IPS-20b (cell line): ENCODE measurements at regions not wholly inside any gene's neighbourhood (a gene's known extent, or its start where the extent isn't known, plus 50 kb on each side); places are given as distances from the start of the nearest gene placed in this dataset.

Source experiments
- H3K27ac ChIP-seq: one replicate; pipeline ENCODE4 v1.5.1; 2013; ENCODE audit warnings: low read length
- H3K27me3 ChIP-seq: 2 replicates; pipeline ENCODE4 v1.6.1; 2013; ENCODE audit warnings: mild to moderate bottlenecking, low read length, inconsistent platforms; ENCODE audit not compliant: insufficient read depth
- H3K36me3 ChIP-seq: 2 replicates; pipeline ENCODE4 v1.6.1; 2013; ENCODE audit warnings: low read depth, mild to moderate bottlenecking, inconsistent platforms, low read length, moderate library complexity; ENCODE audit not compliant: insufficient read depth
- H3K4me1 ChIP-seq: 2 replicates; pipeline ENCODE4 v1.6.1; 2013; ENCODE audit warnings: mild to moderate bottlenecking, control low read depth, inconsistent platforms, low read length, moderate library complexity; ENCODE audit not compliant: insufficient read depth
- H3K4me3 ChIP-seq: 2 replicates; pipeline ENCODE4 v1.5.1; 2013; ENCODE audit warnings: mild to moderate bottlenecking, low read length, inconsistent platforms
- H3K9ac ChIP-seq: 2 replicates; pipeline ENCODE4 v1.6.1; 2013; ENCODE audit warnings: low read depth, mild to moderate bottlenecking, inconsistent platforms, low read length, moderate library complexity
- H3K9me3 ChIP-seq: 2 replicates; pipeline ENCODE4 v1.6.1; 2013; ENCODE audit warnings: mild to moderate bottlenecking, low read depth, low read length, inconsistent platforms; ENCODE audit not compliant: insufficient read depth

DNA sequence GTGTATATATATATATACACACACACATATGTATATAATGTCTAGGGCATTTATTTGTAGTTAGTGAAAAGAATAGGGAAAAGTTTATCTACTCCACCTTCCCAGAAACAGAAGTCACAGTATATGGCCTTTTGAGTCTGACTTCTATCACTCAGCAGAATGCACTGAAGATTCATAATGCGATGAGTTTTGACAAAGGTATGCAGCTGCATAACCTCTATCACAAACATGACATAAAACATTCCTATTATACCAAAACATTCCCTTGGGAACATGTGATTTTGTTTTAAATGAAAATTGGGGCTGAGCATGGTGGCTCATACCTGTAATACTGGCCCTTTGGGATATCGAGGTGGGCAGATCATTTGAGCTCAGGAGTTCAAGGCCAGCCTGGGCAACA, 137.3 kb upstream of the EEPD1 start:
- H3K4me1 ChIP-seq, result peaks cover 7% of the 10 kb centered on the region
- H3K27me3 ChIP-seq, result peaks cover 6% of the 10 kb centered on the region
- H3K36me3 ChIP-seq, result no peaks in the 10 kb centered on the region
- H3K9me3 ChIP-seq, result no peaks in the 10 kb centered on the region
- H3K27ac ChIP-seq, result no peak overlapping the region
- H3K9ac ChIP-seq, result no peak overlapping the region
- H3K4me3 ChIP-seq, result no peak overlapping the region

DNA sequence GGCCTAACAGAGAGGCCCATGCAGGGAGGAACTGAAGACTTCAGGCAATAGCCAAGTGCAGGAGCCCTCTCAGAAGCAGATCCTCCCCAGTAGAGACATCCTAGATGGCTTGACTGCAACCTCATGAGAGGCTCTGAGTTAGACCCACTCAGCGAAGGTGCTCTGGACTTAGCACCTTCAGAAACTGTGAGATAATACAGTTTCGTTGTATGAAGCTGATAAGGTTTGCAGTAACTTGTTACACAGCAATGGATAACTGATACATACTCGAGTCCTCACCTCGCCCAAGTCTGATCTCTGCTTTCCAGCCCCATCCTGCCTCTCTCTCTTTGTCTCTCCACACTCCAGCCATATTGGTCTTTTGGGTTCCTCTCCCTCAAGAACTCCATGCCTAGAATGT, 136.4 kb upstream of the EEPD1 start:
- no peak overlapping the region for H3K4me3 ChIP-seq
- no peaks in the 10 kb centered on the region for H3K27me3 ChIP-seq
- no peaks in the 10 kb centered on the region; the same call in 1 of the 2 replicates for H3K4me1 ChIP-seq
- no peak overlapping the region for H3K27ac ChIP-seq
- no peak overlapping the region for H3K9ac ChIP-seq
- no peaks in the 10 kb centered on the region for H3K36me3 ChIP-seq
- H3K9me3 ChIP-seq, result no peaks in the 10 kb centered on the region

DNA sequence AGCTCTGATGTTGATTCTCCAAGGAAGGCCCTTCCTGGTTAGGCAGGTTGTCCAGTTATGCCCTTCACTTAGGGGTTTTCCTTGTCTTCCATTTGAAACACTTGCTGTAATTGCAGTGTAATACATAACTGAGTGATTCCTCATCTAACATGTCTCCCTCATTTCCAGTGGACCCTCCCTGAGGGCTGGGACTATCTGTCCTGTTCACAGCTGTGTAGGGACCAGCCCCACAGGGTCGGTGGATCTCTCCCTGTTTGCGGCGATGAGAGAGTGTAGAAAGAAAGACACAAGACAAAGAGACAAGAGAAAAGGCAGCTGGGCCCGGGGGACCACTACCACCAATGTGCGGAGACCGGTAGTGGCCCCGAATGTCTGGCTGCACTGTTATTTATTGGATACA, 135.9 kb upstream of the EEPD1 start:
- no peak overlapping the region for H3K4me3 ChIP-seq
- H3K9me3 ChIP-seq, result no peaks in the 10 kb centered on the region

DNA sequence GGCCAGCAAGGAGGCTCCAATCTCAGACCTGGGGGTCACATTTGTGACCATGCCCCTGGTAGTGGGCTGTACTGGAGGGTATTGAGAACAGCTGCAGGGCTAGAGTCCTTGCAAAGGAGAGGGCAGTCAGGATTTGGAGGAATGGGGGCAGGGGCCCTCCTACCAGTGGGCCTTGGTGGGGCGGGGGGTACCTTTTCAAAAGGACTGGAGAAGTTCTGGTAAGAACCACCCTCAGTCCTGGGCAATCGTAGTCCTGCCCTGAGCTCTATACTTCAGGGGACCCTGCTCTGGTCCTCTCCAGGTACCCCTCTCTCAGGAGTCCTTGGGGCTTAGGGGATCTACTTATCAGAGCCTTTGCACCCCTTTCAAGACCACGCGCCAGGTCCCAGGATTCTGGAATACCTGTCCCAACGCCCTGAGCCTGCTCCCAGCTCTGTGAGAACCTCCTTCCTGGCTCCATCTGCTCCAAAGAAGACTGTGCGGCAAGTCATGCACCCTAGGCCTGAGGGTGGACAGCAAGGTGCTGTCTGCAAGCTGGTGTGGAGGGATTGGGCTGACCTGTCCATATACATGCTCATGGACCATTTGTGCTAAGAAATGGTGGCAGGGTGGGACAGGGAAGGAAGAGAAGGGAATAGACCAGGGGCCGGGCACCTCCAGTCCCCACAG, 134.1 kb upstream of the EEPD1 start:
- Histone ChIP-seq H3K9me3 (no peaks in the 10 kb centered on the region), H3K4me1 (no peaks in the 10 kb centered on the region), H3K27me3 (no peaks in the 10 kb centered on the region), H3K27ac (no peak overlapping the region), H3K4me3 (no peak overlapping the region), H3K36me3 (no peaks in the 10 kb centered on the region), H3K9ac (no peak overlapping the region)

More for the DNA sequence above, 135.9 kb upstream of the EEPD1 start:
- H3K9ac ChIP-seq, result no peak overlapping the region
- no peaks in the 10 kb centered on the region for H3K36me3 ChIP-seq
- H3K27me3 ChIP-seq, result no peaks in the 10 kb centered on the region
- H3K4me1 ChIP-seq, result no peaks in the 10 kb centered on the region
- no peak overlapping the region for H3K27ac ChIP-seq

DNA sequence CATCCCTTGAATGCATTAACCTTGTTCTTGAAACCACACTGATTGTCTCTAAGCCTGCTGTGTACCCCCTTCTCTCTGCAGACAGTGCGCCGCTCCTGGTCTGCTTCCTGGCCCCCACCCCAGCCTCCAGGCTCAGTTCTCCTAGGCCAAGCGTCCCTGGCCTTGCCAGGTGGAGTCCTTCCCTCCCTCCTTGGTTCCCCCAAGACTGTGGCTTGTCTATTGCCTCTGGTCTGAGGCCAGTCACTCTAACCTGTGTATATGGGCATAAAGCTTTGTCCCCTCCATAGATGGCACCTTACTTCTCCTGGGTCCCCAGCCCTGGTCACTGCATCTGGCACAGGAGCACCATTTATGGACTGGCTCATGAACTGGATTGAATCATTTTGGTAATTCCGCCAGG, 133.5 kb upstream of the EEPD1 start:
- Histone ChIP-seq H3K27me3 (no peaks in the 10 kb centered on the region), H3K4me1 (no peaks in the 10 kb centered on the region), H3K36me3 (no peaks in the 10 kb centered on the region)

DNA sequence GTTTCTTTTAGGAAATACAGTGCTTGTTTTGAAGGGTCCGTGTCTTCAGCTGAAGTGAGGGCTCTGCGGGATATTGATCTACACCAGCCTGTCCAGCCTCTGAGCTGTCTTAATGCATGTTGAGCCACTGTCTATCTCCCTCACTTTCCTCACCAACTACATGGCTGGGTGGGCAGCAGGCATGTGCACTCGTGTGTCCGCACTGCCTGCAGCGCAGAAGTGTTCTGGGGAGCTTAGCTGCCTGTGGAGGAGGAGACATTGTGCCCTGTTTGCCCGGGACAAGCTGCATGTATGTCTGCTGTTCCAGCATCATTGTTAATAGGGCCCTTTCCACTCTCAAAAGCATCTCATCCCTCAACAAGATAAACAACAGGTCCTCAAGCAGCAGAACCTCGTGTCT, 133.1 kb upstream of the EEPD1 start:
- H3K9me3 ChIP-seq, result no peaks in the 10 kb centered on the region
- no peaks in the 10 kb centered on the region for H3K4me1 ChIP-seq
- no peak overlapping the region for H3K27ac ChIP-seq
- no peaks in the 10 kb centered on the region for H3K27me3 ChIP-seq
- no peak overlapping the region for H3K9ac ChIP-seq
- no peak overlapping the region for H3K4me3 ChIP-seq
- H3K36me3 ChIP-seq, result no peaks in the 10 kb centered on the region

More for the DNA sequence above, 133.5 kb upstream of the EEPD1 start:
- no peak overlapping the region for H3K27ac ChIP-seq
- no peak overlapping the region for H3K4me3 ChIP-seq
- no peaks in the 10 kb centered on the region for H3K9me3 ChIP-seq
- no peak overlapping the region for H3K9ac ChIP-seq

DNA sequence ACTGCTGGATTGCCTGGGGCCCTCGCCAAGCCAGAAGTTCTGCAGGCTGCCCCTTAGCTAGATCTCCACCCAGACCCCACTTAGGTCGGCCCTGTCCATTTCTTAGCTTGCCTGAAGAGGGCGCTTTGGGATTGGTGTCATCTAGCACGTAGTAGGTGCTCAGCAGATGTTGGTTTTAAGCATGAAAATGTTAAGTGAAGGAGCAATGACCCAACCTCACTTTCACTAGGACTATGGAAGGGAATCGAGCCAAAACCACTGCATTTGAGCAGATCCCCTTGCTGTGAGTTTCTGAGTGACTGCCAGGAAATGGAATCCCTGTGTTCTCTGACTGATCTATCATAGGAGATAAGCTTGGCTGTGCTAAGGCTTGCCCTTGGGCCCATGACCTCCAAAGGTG, 131.7 kb upstream of the EEPD1 start:
- no peak overlapping the region for H3K27ac ChIP-seq
- H3K27me3 ChIP-seq, result no peaks in the 10 kb centered on the region
- no peaks in the 10 kb centered on the region for H3K9me3 ChIP-seq
- no peaks in the 10 kb centered on the region for H3K36me3 ChIP-seq
- H3K9ac ChIP-seq, result no peak overlapping the region
- no peaks in the 10 kb centered on the region for H3K4me1 ChIP-seq
- H3K4me3 ChIP-seq, result no peak overlapping the region

DNA sequence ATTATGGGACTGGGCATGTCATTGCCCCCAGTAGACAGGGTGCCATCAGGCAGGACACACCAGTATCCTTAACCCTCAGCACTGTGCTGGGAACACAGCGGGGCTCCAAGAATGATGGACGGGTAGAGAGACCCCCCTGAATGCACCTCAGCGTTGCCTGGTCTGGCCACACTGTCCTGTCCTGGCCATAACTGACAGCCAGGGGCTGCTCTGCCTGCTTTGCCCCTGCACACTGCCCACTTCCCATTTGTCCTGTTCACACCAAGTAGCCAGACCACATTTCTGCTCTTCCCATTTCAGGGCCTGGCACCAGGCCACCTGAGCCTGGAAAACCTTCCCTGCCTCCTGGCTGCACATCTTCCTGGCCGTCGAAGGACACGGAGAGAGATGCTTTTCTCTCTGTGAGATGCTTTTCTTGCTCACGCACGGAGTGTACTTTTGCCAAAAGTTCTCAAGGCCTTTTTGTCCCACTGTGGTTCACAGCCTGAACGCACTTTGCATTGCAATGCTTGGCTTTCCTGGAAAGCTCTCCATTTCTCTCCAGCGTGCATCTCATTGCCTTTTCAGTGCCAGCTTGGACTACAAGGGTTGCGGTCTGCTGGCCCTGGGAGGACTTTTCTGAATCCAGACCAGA, 131.0 kb upstream of the EEPD1 start:
- no peak overlapping the region for H3K9ac ChIP-seq
- no peaks in the 10 kb centered on the region for H3K9me3 ChIP-seq
- H3K27ac ChIP-seq, result no peak overlapping the region
- H3K4me1 ChIP-seq, result no peaks in the 10 kb centered on the region
- no peaks in the 10 kb centered on the region for H3K27me3 ChIP-seq
- H3K4me3 ChIP-seq, result no peak overlapping the region
- no peaks in the 10 kb centered on the region for H3K36me3 ChIP-seq

DNA sequence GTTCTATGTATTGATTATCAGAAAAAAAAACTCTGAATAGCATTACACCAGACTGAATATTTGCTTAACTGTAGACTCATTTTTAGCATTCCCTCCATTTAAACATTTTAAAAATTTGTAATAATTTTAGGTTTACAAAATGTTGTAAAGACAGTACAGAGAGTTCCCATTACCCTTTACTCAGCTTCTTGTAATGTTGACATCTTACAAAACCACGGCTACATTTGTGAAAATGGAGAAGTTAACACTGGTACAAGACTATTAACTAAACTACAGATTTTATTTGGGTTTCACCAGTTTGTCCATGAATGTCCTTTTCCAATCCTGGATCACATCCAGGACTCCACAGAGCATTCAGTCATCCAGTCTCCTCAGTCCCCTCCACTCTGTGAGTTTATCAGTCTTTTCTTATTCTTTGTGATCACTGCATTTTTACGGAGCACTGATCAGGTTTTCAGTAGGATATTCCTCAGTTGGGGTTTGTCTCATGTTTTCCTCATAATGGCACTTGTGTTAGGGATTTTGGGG, 130.0 kb upstream of the EEPD1 start:
- Histone ChIP-seq H3K27me3 (no peaks in the 10 kb centered on the region), H3K9ac (no peak overlapping the region), H3K9me3 (no peaks in the 10 kb centered on the region), H3K4me3 (no peak overlapping the region), H3K27ac (no peak overlapping the region), H3K36me3 (no peaks in the 10 kb centered on the region), H3K4me1 (no peaks in the 10 kb centered on the region)

DNA sequence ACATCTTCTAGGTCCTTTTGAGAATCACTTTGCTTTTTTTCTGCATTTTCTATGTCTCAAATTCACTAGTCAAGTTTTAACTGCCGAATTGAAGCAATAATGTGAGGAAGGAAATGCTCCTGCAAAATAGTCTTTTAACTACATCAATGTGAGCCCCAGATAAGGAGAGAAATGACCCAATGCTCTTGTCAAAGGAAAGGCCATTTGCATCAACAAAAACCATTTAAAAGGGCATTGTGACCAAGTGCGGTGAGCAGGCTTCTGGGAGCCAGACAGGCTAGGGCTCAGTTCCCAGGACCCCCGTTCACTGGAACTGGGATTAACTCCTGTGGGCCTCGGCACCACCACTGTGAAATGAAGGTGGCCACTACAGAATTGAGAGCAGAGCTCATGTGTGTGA, 127.9 kb upstream of the EEPD1 start:
- H3K27me3 ChIP-seq, result no peaks in the 10 kb centered on the region
- H3K36me3 ChIP-seq, result no peaks in the 10 kb centered on the region
- no peak overlapping the region for H3K4me3 ChIP-seq
- H3K27ac ChIP-seq, result no peak overlapping the region
- H3K9ac ChIP-seq, result no peak overlapping the region
- H3K4me1 ChIP-seq, result no peaks in the 10 kb centered on the region
- H3K9me3 ChIP-seq, result no peaks in the 10 kb centered on the region

DNA sequence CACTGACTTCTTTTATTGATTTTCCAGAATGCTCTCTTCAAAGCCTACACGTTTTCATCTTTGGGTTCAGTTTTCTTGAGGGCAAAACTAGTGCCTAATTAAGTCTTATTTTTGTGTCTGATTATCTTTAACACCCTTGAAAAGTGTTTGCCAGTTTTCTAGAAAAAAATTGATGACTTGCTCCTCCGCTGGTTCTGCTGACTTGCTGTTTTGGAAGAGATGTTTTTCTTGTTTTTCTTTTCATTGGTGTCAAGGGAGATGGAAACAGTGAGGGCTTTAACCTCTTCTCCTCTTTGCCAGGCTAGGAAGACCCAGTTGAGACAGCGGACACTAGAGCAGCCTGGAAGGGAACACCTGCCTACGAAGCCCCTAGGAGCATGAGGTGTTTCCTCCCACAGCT, 123.7 kb upstream of the EEPD1 start:
- Histone ChIP-seq H3K9me3 (no peaks in the 10 kb centered on the region), H3K9ac (no peak overlapping the region), H3K27ac (no peak overlapping the region), H3K4me1 (no peaks in the 10 kb centered on the region), H3K36me3 (no peaks in the 10 kb centered on the region), H3K27me3 (no peaks in the 10 kb centered on the region), H3K4me3 (no peak overlapping the region)

DNA sequence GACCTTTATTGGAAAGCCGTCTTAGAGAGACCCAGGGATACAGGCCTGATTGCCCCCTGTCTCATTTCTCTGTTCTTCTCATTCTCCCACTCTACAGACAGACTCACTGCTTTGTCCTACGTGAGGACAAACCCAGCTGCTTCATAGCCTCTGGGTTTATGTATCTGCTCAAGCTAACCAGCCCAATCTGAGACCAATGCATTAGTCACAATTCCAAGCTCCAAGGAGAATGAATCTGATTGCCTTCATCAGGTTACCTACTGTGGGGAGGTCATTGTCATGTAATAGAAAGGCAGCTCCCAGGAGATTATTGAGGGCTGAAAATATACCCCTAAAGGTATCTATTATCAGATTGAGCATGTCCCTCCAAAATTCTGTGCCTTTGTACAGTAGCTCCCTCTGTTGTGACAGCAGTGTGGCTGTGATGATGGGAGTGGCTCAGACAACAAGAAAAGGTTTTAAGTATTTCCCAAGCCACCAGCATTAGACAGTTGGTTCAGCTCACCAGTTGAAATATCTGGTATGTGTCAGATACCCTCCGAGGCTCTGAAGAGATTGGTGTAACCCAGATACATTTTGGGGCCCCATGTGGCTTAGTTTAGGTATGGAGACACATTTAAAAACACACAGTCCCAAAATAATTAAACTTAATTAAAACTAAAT, 123.1 kb upstream of the EEPD1 start:
- Histone ChIP-seq H3K27me3 (no peaks in the 10 kb centered on the region), H3K9me3 (no peaks in the 10 kb centered on the region), H3K4me1 (no peaks in the 10 kb centered on the region), H3K36me3 (no peaks in the 10 kb centered on the region), H3K4me3 (no peak overlapping the region), H3K27ac (no peak overlapping the region), H3K9ac (no peak overlapping the region)
